ACC112 (cell line): ENCODE measurements at regions not wholly inside any gene's neighbourhood (a gene's known extent, or its start where the extent isn't known, plus 50 kb on each side); places are given as distances from the start of the nearest gene placed in this dataset.
"Not testable (repeated sequence)": the region's sequence is repeated elsewhere in the genome, so short reads cannot be mapped to it uniquely, and the experiment has no call there.

Source experiments
- H2AFZ ChIP-seq: fragments of 200-600 bp; sonication (generic); one replicate; pipeline ENCODE4 v1.6.0; 2017; ENCODE audit warnings: antibody characterized with exemption, low read length; ENCODE audit not compliant: unreplicated experiment
- H3K27ac ChIP-seq: fragments of 200-600 bp; sonication (generic); 2 replicates; pipeline ENCODE4 v1.5.1; 2014; ENCODE audit warnings: low read depth, mild to moderate bottlenecking, antibody characterized with exemption, low read length, moderate library complexity
- H3K27me3 ChIP-seq: fragments of 200-600 bp; sonication (generic); 2 replicates; pipeline ENCODE4 v1.6.1; 2014; ENCODE audit warnings: mild to moderate bottlenecking, antibody characterized with exemption, low read length, moderate library complexity, mixed read lengths; ENCODE audit not compliant: insufficient read depth
- H3K36me3 ChIP-seq: fragments of 200-600 bp; sonication (generic); 2 replicates; pipeline ENCODE4 v1.6.1; 2016; ENCODE audit warnings: mild to moderate bottlenecking, antibody characterized with exemption, low read length, moderate library complexity, mixed read lengths; ENCODE audit not compliant: insufficient read depth
- H3K4me1 ChIP-seq: fragments of 200-600 bp; sonication (generic); one replicate; pipeline ENCODE4 v1.6.1; 2016; ENCODE audit warnings: low read length, mixed read lengths; ENCODE audit not compliant: insufficient read depth, unreplicated experiment, control insufficient read depth
- H3K4me3 ChIP-seq: fragments of 200-600 bp; sonication (generic); 2 replicates; pipeline ENCODE4 v1.5.1; 2014; ENCODE audit warnings: mild to moderate bottlenecking, low read depth, low read length
- H3K79me2 ChIP-seq: fragments of 200-600 bp; sonication (generic); one replicate; pipeline ENCODE4 v1.6.0; 2016; ENCODE audit warnings: low read length; ENCODE audit not compliant: control insufficient read depth, unreplicated experiment, insufficient read depth

GRCh38 chr7:130957722-130958435 is 223.9 kb upstream of the KLF14 start:
- H3K27ac ChIP-seq, H3K27me3 ChIP-seq, H3K36me3 ChIP-seq, H2AFZ ChIP-seq: not testable (repeated sequence)
- H3K79me2 ChIP-seq: peaks cover 89% of the 10 kb centered on the region
- peak overlapping the region; percentile 37; the same call in 1 of the 2 replicates for H3K4me3 ChIP-seq
- H3K4me1 ChIP-seq: peaks cover 55% of the 10 kb centered on the region

GRCh38 chr7:130958846-130959245 is 224.8 kb upstream of the KLF14 start:
- Histone ChIP-seq H3K79me2 (peaks cover 87% of the 10 kb centered on the region), H3K4me1 (peaks cover 51% of the 10 kb centered on the region), H3K4me3 (peak overlapping the region; percentile 78)

GRCh38 chr7:130959743-130960207 is 225.8 kb upstream of the KLF14 start:
- no peak overlapping the region for H2AFZ ChIP-seq
- H3K36me3 ChIP-seq: peaks cover 5% of the 10 kb centered on the region
- no peaks in the 10 kb centered on the region for H3K27me3 ChIP-seq
- H3K4me1 ChIP-seq: peaks cover 51% of the 10 kb centered on the region
- peak overlapping the region; percentile 99 for H3K27ac ChIP-seq
- peak overlapping the region; percentile 78 for H3K4me3 ChIP-seq
- H3K79me2 ChIP-seq: peaks cover 84% of the 10 kb centered on the region

More at GRCh38 chr7:130958846-130959245, 224.8 kb upstream of the KLF14 start:
- no peaks in the 10 kb centered on the region for H3K27me3 ChIP-seq
- peak overlapping the region; percentile 99 for H3K27ac ChIP-seq
- peaks cover 9% of the 10 kb centered on the region for H3K36me3 ChIP-seq
- H2AFZ ChIP-seq: no peak overlapping the region

- Histone ChIP-seq H3K79me2 (peaks cover 78% of the 10 kb centered on the region), H3K36me3 (peaks cover 5% of the 10 kb centered on the region; the same call in 1 of the 2 replicates), H3K4me1 (peaks cover 45% of the 10 kb centered on the region), H3K27me3 (no peaks in the 10 kb centered on the region), H3K27ac (peak overlapping the region; percentile 99), H3K4me3 (peak overlapping the region; percentile 78), H2AFZ (no peak overlapping the region)
Measured at GRCh38 chr7:130960208-130960988, 226.4 kb upstream of the KLF14 start.

DNA sequence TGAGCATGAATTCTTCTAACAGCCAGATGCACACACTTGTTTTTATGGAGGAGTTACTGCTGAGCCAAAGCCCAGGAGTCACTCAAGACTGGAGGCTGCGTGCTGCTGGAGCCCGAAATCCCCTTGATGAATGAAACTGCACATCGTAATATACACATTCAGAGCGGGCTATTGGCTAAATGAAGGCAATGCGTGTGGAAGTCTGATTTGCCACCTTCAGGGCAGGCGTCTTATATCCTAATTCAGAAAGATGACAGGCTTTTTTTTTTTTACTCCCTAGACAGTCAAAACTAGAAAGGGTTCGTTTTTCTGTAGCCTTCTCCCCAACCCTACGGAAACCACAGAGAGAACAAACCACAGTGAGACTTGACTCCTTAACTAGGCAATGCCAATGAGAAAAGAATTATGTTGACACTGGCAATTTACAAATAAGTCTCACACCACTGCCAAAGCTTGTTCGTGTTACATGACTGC is 227.2 kb upstream of the KLF14 start:
- peak overlapping the region; percentile 99 for H3K27ac ChIP-seq
- peak overlapping the region; percentile 78 for H3K4me3 ChIP-seq
- H2AFZ ChIP-seq: no peak overlapping the region
- 0 out of 2 replicates have a peak, but pooled peaks cover under 1% of the 10 kb centered on the region for H3K36me3 ChIP-seq
- H3K79me2 ChIP-seq: peaks cover 71% of the 10 kb centered on the region
- no peaks in the 10 kb centered on the region for H3K27me3 ChIP-seq
- H3K4me1 ChIP-seq: peaks cover 40% of the 10 kb centered on the region

GRCh38 chr7:130962109-130962508 is 228.1 kb upstream of the KLF14 start:
- Histone ChIP-seq H3K36me3 (0 out of 2 replicates have a peak, but pooled peaks cover 7% of the 10 kb centered on the region), H2AFZ (no peak overlapping the region), H3K79me2 (peaks cover 61% of the 10 kb centered on the region), H3K4me1 (peaks cover 33% of the 10 kb centered on the region), H3K27me3 (no peaks in the 10 kb centered on the region), H3K4me3 (peak overlapping the region; percentile 78), H3K27ac (peak overlapping the region; percentile 99)

DNA sequence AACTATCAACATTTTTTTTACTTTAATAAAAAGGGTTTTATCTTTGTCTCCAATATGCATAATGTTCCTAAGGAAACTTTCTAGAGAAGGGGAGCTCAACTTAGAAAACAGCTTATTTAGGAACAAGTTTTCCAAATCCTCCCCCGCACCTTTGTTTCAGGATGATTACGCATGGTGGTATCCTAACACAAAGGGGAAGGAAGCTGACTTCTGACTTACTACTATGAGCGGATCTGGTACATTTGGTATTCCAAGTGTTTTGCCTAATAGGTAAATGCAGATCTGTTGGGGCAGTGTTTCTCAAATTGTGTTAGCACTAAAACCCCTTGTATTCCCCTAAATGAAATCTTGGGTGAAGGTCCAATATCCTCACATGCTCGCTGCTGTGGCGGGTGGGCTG is 229.3 kb upstream of the KLF14 start:
- Histone ChIP-seq H3K27me3 (no peaks in the 10 kb centered on the region), H3K36me3 (0 out of 2 replicates have a peak, but pooled peaks cover 11% of the 10 kb centered on the region), H3K4me3 (no peak overlapping the region), H3K27ac (peak overlapping the region; percentile 17; the same call in 1 of the 2 replicates), H3K4me1 (peaks cover 23% of the 10 kb centered on the region), H3K79me2 (peaks cover 50% of the 10 kb centered on the region), H2AFZ (no peak overlapping the region)

GRCh38 chr7:130965515-130965914 is 231.5 kb upstream of the KLF14 start:
- Histone ChIP-seq H2AFZ (no peak overlapping the region), H3K4me1 (peaks cover 21% of the 10 kb centered on the region), H3K27me3 (no peaks in the 10 kb centered on the region), H3K4me3 (no peak overlapping the region), H3K27ac (no peak overlapping the region), H3K36me3 (0 out of 2 replicates have a peak, but pooled peaks cover 11% of the 10 kb centered on the region), H3K79me2 (peaks cover 32% of the 10 kb centered on the region)

DNA sequence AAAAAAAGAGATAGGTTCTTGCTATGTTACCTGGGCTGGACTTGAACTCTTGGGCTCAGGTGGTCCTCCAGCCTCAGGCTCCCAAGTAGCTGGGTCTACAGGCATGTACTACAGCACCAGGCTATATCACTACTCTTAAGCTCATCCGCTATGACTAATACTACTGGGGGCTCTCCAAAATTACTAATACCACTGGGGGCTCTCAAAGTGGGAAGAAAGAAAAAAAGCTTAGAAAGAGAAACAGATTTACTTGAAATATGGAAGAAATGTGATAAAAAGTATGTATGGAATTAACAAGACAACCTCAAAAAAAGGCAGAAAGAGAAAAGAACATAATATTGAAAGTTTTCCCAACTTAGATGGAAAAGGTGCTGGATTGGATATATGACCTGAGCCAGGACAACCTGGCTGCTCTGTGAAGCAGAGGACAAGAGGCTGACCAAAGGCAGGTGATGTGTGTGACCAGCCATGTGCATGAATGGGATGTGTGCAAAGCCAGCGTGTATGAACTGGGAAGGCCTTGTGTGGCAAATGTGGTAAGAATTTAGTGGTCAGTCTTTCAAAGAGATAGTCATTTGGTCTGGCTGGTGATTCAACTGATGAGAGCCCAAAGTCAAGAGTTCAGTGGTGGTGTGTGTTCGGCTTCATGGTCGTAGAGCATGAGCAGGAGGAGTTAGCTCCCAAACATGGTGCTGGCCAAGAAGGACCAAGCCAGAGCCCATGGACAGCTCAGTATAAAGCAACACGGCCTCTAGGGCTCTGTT is 232.4 kb upstream of the KLF14 start:
- Histone ChIP-seq H3K4me3 (no peak overlapping the region), H3K27me3 (no peaks in the 10 kb centered on the region), H3K36me3 (0 out of 2 replicates have a peak, but pooled peaks cover 11% of the 10 kb centered on the region), H3K79me2 (peaks cover 25% of the 10 kb centered on the region), H2AFZ (no peak overlapping the region), H3K4me1 (peaks cover 19% of the 10 kb centered on the region), H3K27ac (no peak overlapping the region)

GRCh38 chr7:130970196-130970595 is 236.2 kb upstream of the KLF14 start:
- Histone ChIP-seq H3K36me3 (peaks cover 26% of the 10 kb centered on the region), H3K27ac (no peak overlapping the region), H3K79me2 (no peaks in the 10 kb centered on the region), H2AFZ (no peak overlapping the region), H3K27me3 (no peaks in the 10 kb centered on the region), H3K4me1 (peaks cover 3% of the 10 kb centered on the region), H3K4me3 (no peak overlapping the region)
